ENCODE measurements at regions not wholly inside any gene's neighbourhood (a gene's known extent, or its start where the extent isn't known, plus 50 kb on each side); places are given as distances from the start of the nearest gene placed in this dataset.

DNA sequence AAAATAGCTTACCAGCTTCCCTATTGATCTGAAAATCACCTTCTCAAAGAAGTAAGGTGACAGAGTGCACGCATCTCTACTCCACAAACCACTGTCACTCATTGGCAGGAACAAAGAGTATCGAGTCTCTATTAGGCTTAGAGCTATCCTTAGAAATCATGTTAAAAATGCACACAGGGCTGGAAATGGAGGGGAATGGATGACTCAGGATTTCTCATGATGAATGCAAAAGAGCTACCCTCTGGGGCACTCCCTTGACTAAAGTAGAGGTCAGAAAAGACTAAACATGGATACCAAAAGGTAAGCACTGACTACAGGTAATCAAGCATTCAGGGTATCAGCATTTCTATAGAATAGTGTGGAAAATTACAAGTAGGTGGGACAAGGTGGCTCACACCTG lies 96.1 kb upstream of the ANO4 start:
- TF ChIP-seq, protein P1, sequence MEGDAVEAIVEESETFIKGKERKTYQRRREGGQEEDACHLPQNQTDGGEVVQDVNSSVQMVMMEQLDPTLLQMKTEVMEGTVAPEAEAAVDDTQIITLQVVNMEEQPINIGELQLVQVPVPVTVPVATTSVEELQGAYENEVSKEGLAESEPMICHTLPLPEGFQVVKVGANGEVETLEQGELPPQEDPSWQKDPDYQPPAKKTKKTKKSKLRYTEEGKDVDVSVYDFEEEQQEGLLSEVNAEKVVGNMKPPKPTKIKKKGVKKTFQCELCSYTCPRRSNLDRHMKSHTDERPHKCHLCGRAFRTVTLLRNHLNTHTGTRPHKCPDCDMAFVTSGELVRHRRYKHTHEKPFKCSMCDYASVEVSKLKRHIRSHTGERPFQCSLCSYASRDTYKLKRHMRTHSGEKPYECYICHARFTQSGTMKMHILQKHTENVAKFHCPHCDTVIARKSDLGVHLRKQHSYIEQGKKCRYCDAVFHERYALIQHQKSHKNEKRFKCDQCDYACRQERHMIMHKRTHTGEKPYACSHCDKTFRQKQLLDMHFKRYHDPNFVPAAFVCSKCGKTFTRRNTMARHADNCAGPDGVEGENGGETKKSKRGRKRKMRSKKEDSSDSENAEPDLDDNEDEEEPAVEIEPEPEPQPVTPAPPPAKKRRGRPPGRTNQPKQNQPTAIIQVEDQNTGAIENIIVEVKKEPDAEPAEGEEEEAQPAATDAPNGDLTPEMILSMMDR (IDR thresholded peaks at IDR 0.05; ENCODE audit: poor library complexity): no peak
- no peak for TF ChIP-seq EZH2phosphoT487 (IDR thresholded peaks at IDR 0.05; ENCODE audit: low read depth, severe bottlenecking, unreplicated experiment)
